DND-41 (cell line): ENCODE measurements at regions not wholly inside any gene's neighbourhood (a gene's known extent, or its start where the extent isn't known, plus 50 kb on each side); places are given as distances from the start of the nearest gene placed in this dataset.

Experiments
- ATAC-seq: fragments of 200-7000 bp; cut with Tn5 transposase; 3 replicates; pipeline ENCODE4 v1.9.1; 2021; ENCODE audit warnings: low read depth; ENCODE audit not compliant: insufficient read depth
- DNase-seq: peaks from one replicate; pipeline ENCODE4 v3.0.0-alpha.2; 2020
- H2AFZ ChIP-seq: 2 replicates; pipeline ENCODE4 v1.6.0; 2012; ENCODE audit warnings: low read depth, low read length
- H3K27ac ChIP-seq: 2 replicates; pipeline ENCODE4 v1.5.1; 2012; ENCODE audit warnings: low read length, inconsistent platforms
- H3K27me3 ChIP-seq: fragments of 200-600 bp; sonication (generic); 2 replicates; pipeline ENCODE4 v1.6.0; 2012; ENCODE audit warnings: low read length, mild to moderate bottlenecking, inconsistent platforms; ENCODE audit not compliant: insufficient read depth, poor library complexity
- H3K36me3 ChIP-seq: 2 replicates; pipeline ENCODE4 v1.5.1; 2012; ENCODE audit warnings: low read length, inconsistent platforms; ENCODE audit not compliant: insufficient read depth
- H3K4me1 ChIP-seq: 2 replicates; pipeline ENCODE4 v1.5.1; 2012; ENCODE audit warnings: mild to moderate bottlenecking, low read length; ENCODE audit not compliant: insufficient read depth
- H3K4me2 ChIP-seq: 2 replicates; pipeline ENCODE4 v1.6.0; 2012; ENCODE audit warnings: mild to moderate bottlenecking, moderate library complexity, low read length, inconsistent platforms; ENCODE audit not compliant: insufficient read depth
- H3K4me3 ChIP-seq, 2 experiments: fragments of 200-600 bp in 1 of 2; shearing (Covaris generic) in 1 of 2; 2 replicates each; pipeline ENCODE4 v1.5.1; 2012 to 2016; ENCODE audit warnings: inconsistent platforms in 2 of 2, low read length in 2 of 2, mild to moderate bottlenecking in 2 of 2, low read depth in 1 of 2, moderate library complexity in 1 of 2
- H3K79me2 ChIP-seq: 2 replicates; pipeline ENCODE4 v1.6.0; 2012; ENCODE audit warnings: low read length, inconsistent platforms; ENCODE audit not compliant: insufficient read depth
- H3K9ac ChIP-seq: 2 replicates; pipeline ENCODE4 v1.6.0; 2012; ENCODE audit warnings: low read depth, mild to moderate bottlenecking, inconsistent platforms, low read length, moderate library complexity
- H3K9me3 ChIP-seq: 2 replicates; pipeline ENCODE4 v1.5.1; 2012; ENCODE audit warnings: low read length, moderate library complexity, mild to moderate bottlenecking, inconsistent platforms; ENCODE audit not compliant: insufficient read depth, severe bottlenecking
- H4K20me1 ChIP-seq: 2 replicates; pipeline ENCODE4 v1.6.0; 2012; ENCODE audit warnings: low read length; ENCODE audit not compliant: insufficient read depth
- CTCF ChIP-seq: IDR thresholded peaks from 2 replicates; pipeline ENCODE4 v1.5.1; 2012; ENCODE audit warnings: borderline replicate concordance, low read length, moderate library complexity, mild to moderate bottlenecking; ENCODE audit not compliant: poor library complexity, severe bottlenecking; ENCODE audit errors: extremely low read depth
- EZH2 ChIP-seq: IDR thresholded peaks from 3 replicates; pipeline ENCODE4 v1.6.1; 2012; ENCODE audit warnings: borderline replicate concordance, low read depth, mild to moderate bottlenecking, moderate library complexity, low read length, inconsistent platforms; ENCODE audit not compliant: severe bottlenecking

- H4K20me1 ChIP-seq, result no peaks in the 10 kb centered on the region
- H3K36me3 ChIP-seq, result no peaks in the 10 kb centered on the region
- H3K9me3 ChIP-seq, result no peaks in the 10 kb centered on the region
- no peak overlapping the region for H2AFZ ChIP-seq
- H3K4me2 ChIP-seq, result no peak overlapping the region
- DNase-seq, result no peak
- no peak overlapping the region for H3K4me3 ChIP-seq
- TF ChIP-seq EZH2 (no peak), CTCF (no peak)
- H3K27ac ChIP-seq, result no peak overlapping the region
- H3K27me3 ChIP-seq, result no peaks in the 10 kb centered on the region
- no peak for ATAC-seq
- H3K9ac ChIP-seq, result no peak overlapping the region
- H3K79me2 ChIP-seq, result no peaks in the 10 kb centered on the region
- no peaks in the 10 kb centered on the region for H3K4me1 ChIP-seq
Measured at GRCh38 chr13:63706751-63707150, 2291.1 kb upstream of the PCDH20 start.

GRCh38 chr13:63704521-63704920 is 2288.9 kb upstream of the PCDH20 start:
- Histone ChIP-seq H3K4me2 (no peak overlapping the region), H3K27me3 (no peaks in the 10 kb centered on the region), H3K9ac (no peak overlapping the region), H3K36me3 (no peaks in the 10 kb centered on the region), H4K20me1 (no peaks in the 10 kb centered on the region), H3K27ac (no peak overlapping the region), H3K4me3 (no peak overlapping the region), H3K9me3 (no peaks in the 10 kb centered on the region), H3K79me2 (no peaks in the 10 kb centered on the region), H2AFZ (no peak overlapping the region), H3K4me1 (no peaks in the 10 kb centered on the region)
- ATAC-seq (no peak), DNase-seq (no peak)
- TF ChIP-seq EZH2 (no peak), CTCF (no peak)

- Histone ChIP-seq H3K79me2 (no peaks in the 10 kb centered on the region), H4K20me1 (no peaks in the 10 kb centered on the region), H3K27me3 (no peaks in the 10 kb centered on the region), H3K27ac (no peak overlapping the region), H3K4me1 (no peaks in the 10 kb centered on the region), H3K4me2 (no peak overlapping the region), H2AFZ (no peak overlapping the region), H3K4me3 (no peak overlapping the region), H3K9me3 (no peaks in the 10 kb centered on the region), H3K9ac (no peak overlapping the region), H3K36me3 (no peaks in the 10 kb centered on the region)
- ATAC-seq (no peak), DNase-seq (no peak)
- no peak for TF ChIP-seq CTCF
- TF ChIP-seq EZH2, result no peak
Measured at GRCh38 chr13:63700350-63700749, 2284.7 kb upstream of the PCDH20 start.

GRCh38 chr13:63699948-63700347 is 2284.3 kb upstream of the PCDH20 start:
- H3K79me2 ChIP-seq, result no peaks in the 10 kb centered on the region
- no peaks in the 10 kb centered on the region for H3K27me3 ChIP-seq
- H3K9me3 ChIP-seq, result no peaks in the 10 kb centered on the region
- no peak for DNase-seq
- no peak for TF ChIP-seq EZH2
- no peak for TF ChIP-seq CTCF
- ATAC-seq, result no peak
- no peaks in the 10 kb centered on the region for H3K36me3 ChIP-seq
- H2AFZ ChIP-seq, result no peak overlapping the region
- H3K9ac ChIP-seq, result no peak overlapping the region
- H3K4me3 ChIP-seq, result no peak overlapping the region
- no peak overlapping the region for H3K4me2 ChIP-seq
- no peak overlapping the region for H3K27ac ChIP-seq
- no peaks in the 10 kb centered on the region for H4K20me1 ChIP-seq
- H3K4me1 ChIP-seq, result no peaks in the 10 kb centered on the region
